ENCODE measurements at regions not wholly inside any gene's neighbourhood (a gene's known extent, or its start where the extent isn't known, plus 50 kb on each side); places are given as distances from the start of the nearest gene placed in this dataset.
A peak's percentile ranks its signal among the peaks of the same experiment; 100 is the strongest.

DNA sequence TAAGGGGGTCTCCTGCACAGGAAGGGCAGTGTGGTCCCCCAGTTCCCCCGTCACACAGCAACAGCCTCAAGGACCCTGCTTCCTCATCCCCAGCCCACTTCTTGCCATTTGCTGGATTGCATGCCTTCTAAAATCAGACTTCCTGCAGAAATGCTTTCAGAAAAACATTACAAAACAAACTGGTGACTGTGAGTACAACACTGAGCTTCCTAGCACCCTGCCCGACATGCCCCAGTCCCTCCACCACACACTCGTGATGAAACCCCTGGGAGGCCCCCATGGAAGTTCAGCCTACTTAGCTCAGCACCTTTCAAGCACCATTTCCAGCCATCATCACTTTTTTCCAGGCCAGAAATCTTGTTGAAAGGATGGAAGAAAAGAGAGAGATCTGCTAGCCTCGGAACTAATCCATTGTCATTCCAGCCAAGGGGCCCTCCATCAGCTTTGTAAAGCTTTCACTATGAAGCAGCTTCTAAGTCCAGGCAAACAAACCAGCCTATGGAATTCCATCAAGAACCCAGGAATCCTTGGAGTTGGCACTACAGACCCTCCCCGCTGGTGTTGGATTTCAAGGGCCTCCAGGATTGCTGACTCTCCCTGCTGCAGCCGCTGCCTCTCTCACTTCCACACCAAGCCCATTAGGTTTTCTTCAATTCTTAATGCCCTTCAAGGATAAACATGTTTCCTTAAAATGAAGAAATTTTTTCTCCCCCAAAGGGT is 114.6 kb downstream of the C5orf15 start:
- Mint-ChIP-seq H3K4me1 (peaks cover 9% of the 10 kb centered on the region), H3K27ac (no peak overlapping the region), H3K4me3 (no peak overlapping the region), H3K9me3 (no peaks in the 10 kb centered on the region), H3K36me3 (ENCODE audit: low read depth) (no peaks in the 10 kb centered on the region), H3K27me3 (peaks cover 2% of the 10 kb centered on the region)
- DNase-seq (no peak), ATAC-seq (no peak)

DNA sequence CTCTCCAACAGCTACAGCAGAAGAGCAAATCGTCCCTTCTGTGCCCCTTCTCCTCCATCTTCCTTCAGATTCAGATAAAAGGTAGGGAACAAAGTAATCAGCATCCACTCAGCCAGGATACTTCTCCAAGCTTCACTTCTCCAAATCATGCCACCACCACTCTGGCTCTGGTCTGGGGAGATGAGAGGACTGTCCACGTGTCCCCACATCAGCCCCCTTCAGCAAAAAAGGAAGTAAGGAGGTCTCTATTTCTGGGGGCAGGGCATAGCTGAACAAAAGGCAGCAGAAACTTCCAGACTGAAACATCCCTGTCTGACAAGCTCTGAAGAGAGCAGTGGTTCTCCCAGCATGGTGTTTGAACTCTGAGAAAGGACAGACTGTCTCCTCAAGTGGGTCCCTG is 116.9 kb downstream of the C5orf15 start:
- no peak for DNase-seq
- Mint-ChIP-seq H3K9me3 (no peaks in the 10 kb centered on the region), H3K36me3 (ENCODE audit: low read depth) (no peaks in the 10 kb centered on the region), H3K4me1 (peaks cover 24% of the 10 kb centered on the region), H3K27ac (no peak overlapping the region), H3K4me3 (no peak overlapping the region), H3K27me3 (peaks cover 4% of the 10 kb centered on the region)
- no peak for ATAC-seq

- no peaks in the 10 kb centered on the region for H3K36me3 Mint-ChIP-seq (ENCODE audit: low read depth)
- peaks cover 4% of the 10 kb centered on the region for H3K27me3 Mint-ChIP-seq
- no peaks in the 10 kb centered on the region for H3K9me3 Mint-ChIP-seq
- ATAC-seq, result no peak
- DNase-seq, result no peak
- H3K4me1 Mint-ChIP-seq, result peaks cover 24% of the 10 kb centered on the region
- H3K4me3 Mint-ChIP-seq, result no peak overlapping the region
- H3K27ac Mint-ChIP-seq, result no peak overlapping the region
These were observed 117.6 kb downstream of the C5orf15 start for GRCh38 chr5:133850811-133851210.

DNA sequence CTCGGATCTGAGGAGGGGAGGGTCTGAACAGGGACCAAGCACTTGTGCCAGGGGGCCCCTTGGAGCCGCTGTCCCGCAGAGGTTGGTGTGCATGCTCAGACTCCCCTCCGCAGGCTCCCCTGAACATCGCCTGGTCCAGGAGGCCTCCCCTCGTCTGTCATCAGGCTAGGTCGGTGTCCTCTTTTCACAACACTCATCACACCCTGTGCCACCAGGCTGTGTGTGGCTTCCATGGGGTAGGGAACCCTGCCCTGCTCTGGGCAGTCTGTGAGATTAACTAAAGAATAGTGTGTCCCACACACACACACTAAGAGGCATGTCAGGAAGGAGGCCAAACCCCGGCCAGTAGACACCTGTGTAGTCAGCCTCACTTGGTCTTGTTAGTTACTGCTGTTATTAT is 119.3 kb downstream of the C5orf15 start:
- no peak for DNase-seq
- Mint-ChIP-seq H3K27ac (no peak overlapping the region), H3K36me3 (ENCODE audit: low read depth) (no peaks in the 10 kb centered on the region), H3K4me3 (no peak overlapping the region), H3K27me3 (peaks cover 4% of the 10 kb centered on the region), H3K9me3 (no peaks in the 10 kb centered on the region), H3K4me1 (peaks cover 24% of the 10 kb centered on the region)
- no peak for ATAC-seq

DNA sequence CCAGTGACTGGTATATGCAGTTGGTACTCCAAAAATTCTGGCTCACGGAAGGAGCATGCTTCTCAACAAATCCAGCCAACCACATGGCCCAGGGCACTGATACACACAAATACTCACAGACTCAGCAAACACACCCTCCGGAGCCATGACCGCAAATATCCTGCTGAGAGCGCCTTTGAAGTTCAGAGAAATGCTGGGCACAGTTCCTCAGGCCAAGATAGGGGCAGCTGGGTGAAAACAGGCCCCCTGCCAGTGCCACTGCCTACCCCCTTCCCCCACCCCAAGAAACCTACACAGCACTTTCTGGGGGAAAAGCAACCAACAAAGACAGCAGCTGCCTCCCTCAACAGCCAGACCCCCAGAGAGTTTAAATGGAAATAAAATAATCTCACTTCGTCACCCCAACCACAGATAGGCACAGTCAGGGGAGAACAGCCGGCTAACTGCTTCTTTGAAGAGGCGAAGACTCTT is 120.0 kb downstream of the C5orf15 start:
- Mint-ChIP-seq H3K9me3 (no peaks in the 10 kb centered on the region), H3K27ac (peak overlapping the region; percentile 35), H3K36me3 (ENCODE audit: low read depth) (no peaks in the 10 kb centered on the region), H3K4me3 (no peak overlapping the region), H3K4me1 (peaks cover 24% of the 10 kb centered on the region), H3K27me3 (peaks cover 4% of the 10 kb centered on the region)
- peak; percentile 56 for ATAC-seq
- no peak for DNase-seq

DNA sequence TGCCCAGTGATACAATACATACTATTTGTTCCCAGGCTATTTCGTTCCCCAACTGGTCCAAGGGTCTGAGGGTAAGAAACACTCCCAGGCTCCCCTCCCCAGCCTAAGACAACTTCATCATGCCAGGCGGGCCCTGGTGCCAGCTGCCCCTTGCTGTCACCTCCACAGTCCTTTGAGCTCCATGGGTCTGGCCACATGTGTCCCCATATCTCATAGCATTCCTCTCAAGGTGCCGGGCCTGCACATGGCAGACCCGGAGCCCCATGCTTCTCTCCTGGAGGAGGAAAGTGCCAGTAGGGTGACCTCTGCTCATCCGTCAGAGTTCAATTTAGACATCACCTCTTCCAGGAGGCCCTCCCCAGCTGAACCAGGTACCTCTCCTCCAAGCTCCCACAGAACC is 120.5 kb downstream of the C5orf15 start:
- Mint-ChIP-seq H3K9me3 (no peaks in the 10 kb centered on the region), H3K36me3 (ENCODE audit: low read depth) (no peaks in the 10 kb centered on the region), H3K27ac (peak overlapping the region; percentile 35), H3K4me1 (peaks cover 24% of the 10 kb centered on the region), H3K27me3 (peaks cover 4% of the 10 kb centered on the region), H3K4me3 (no peak overlapping the region)
- no peak for DNase-seq
- ATAC-seq, result no peak

DNA sequence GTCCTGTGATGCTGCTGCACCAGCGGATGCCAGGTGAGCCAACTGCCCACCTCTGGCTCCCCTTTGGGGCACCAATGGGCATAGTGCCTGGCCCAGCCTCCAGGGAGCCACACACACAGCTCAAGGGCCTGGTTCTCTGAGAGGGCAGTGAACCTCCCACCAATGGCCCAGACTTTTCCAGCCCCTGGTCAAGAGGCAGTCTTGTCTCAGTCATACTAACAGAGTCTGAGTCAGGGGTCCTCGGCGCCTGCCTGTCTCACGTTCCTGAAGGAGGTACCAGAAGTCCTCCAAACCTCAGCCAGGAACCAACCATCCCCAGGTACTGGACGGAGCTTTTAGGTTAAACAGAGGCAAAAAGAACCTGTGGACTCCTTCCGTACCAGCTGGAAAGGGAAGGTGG is 121.1 kb downstream of the C5orf15 start:
- Mint-ChIP-seq H3K4me1 (peaks cover 21% of the 10 kb centered on the region), H3K27me3 (peaks cover 3% of the 10 kb centered on the region), H3K9me3 (no peaks in the 10 kb centered on the region), H3K27ac (no peak overlapping the region), H3K4me3 (no peak overlapping the region), H3K36me3 (ENCODE audit: low read depth) (no peaks in the 10 kb centered on the region)
- no peak for ATAC-seq
- DNase-seq, result no peak

DNA sequence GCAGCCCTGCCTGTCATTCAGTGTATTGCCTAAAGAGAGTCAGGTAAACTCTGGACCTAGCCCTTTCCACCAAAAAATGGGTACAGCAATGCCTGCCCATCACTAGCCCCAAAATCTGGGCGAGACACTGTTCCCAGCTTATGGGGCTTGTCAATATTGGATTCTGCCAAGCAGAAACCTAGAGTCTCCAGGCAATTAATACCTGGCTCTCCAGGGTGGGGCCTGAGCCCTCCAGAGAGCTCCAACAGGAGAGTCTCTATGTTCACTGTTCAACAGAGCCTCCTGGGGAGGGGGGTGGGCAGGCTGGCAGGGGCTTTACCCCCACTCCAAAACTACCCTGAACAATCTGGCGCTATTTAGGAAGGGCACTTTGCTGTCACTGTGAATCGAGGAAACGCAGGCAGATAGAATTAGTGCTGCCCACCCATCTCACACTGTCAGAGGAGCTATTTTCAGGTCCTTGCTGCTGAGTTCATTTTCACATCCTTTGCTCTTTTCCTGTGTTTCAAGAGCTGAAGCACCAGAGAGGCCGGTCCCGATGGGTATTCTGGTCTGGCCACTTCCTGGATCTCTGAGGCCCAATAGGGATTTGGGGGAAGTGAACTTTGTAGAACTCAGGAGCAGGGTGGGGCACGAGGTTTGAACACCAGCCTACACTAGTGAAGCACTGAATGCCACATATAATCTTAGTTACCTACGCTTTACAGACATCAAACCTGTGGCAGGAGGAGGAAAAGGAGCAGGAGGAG is 121.8 kb downstream of the C5orf15 start:
- H3K9me3 Mint-ChIP-seq, result no peaks in the 10 kb centered on the region
- ATAC-seq (no peak), DNase-seq (no peak)
- no peaks in the 10 kb centered on the region for H3K36me3 Mint-ChIP-seq (ENCODE audit: low read depth)
- no peak overlapping the region for H3K27ac Mint-ChIP-seq
- peaks cover 20% of the 10 kb centered on the region for H3K4me1 Mint-ChIP-seq
- H3K4me3 Mint-ChIP-seq, result no peak overlapping the region
- H3K27me3 Mint-ChIP-seq, result peaks cover 2% of the 10 kb centered on the region

DNA sequence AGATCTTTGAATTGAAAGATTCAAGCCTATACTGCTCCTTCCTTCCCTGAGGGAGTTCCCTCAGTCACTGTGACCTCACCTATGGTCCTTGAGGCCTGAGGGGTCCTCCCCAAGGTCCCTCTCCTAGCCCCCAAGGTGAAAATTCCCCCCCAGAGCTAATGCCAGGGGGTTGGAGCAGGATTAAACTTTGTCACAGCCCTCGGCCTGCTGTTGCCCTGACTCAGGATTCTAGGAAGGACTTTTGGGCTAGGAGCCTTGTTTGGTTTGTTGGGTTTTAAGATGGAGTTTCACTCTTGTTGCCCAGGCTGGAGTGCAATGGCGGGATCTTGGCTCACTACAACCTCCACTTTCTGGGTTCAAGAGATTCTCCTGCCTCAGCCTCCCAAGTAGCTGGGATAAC is 123.2 kb downstream of the C5orf15 start:
- Mint-ChIP-seq H3K27ac (no peak overlapping the region), H3K27me3 (peaks cover 2% of the 10 kb centered on the region), H3K4me3 (no peak overlapping the region), H3K36me3 (ENCODE audit: low read depth) (no peaks in the 10 kb centered on the region), H3K9me3 (no peaks in the 10 kb centered on the region), H3K4me1 (peaks cover 20% of the 10 kb centered on the region)
- ATAC-seq, result no peak
- DNase-seq, result no peak

- H3K27me3 Mint-ChIP-seq, result peaks cover 2% of the 10 kb centered on the region
- peaks cover 20% of the 10 kb centered on the region for H3K4me1 Mint-ChIP-seq
- no peaks in the 10 kb centered on the region for H3K36me3 Mint-ChIP-seq (ENCODE audit: low read depth)
- ATAC-seq (no peak), DNase-seq (no peak)
- no peak overlapping the region for H3K4me3 Mint-ChIP-seq
- no peaks in the 10 kb centered on the region for H3K9me3 Mint-ChIP-seq
- H3K27ac Mint-ChIP-seq, result no peak overlapping the region
These were observed 123.6 kb downstream of the C5orf15 start for GRCh38 chr5:133844836-133845235.

DNA sequence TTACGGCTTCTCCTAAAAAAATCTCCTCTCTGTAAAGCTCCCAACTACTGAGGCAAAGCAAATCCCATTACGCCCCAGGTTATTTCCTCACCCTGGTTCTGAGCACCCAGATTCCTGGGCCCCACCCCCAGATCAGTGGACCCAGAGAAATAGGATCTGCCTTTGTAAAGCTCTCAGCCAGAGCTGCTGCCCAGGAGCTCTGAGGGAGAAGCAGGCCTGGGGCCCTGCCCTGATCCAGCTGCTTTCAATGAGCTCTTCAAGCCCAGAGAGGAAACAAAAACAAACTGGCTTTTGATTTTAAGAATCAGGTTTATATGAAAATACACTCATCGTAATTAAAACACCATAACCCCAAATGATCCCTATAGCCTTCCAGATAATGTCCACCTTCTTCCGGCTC is 124.5 kb downstream of the C5orf15 start:
- Mint-ChIP-seq H3K27me3 (peaks cover 2% of the 10 kb centered on the region), H3K4me3 (no peak overlapping the region), H3K9me3 (no peaks in the 10 kb centered on the region), H3K4me1 (peaks cover 15% of the 10 kb centered on the region), H3K36me3 (ENCODE audit: low read depth) (no peaks in the 10 kb centered on the region), H3K27ac (no peak overlapping the region)
- DNase-seq (no peak), ATAC-seq (no peak)

- no peak overlapping the region for H3K27ac Mint-ChIP-seq
- H3K4me1 Mint-ChIP-seq, result peaks cover 8% of the 10 kb centered on the region
- ATAC-seq (no peak), DNase-seq (no peak)
- H3K36me3 Mint-ChIP-seq (ENCODE audit: low read depth), result no peaks in the 10 kb centered on the region
- H3K9me3 Mint-ChIP-seq, result no peaks in the 10 kb centered on the region
- H3K4me3 Mint-ChIP-seq, result no peak overlapping the region
- H3K27me3 Mint-ChIP-seq, result no peaks in the 10 kb centered on the region
These were observed 125.4 kb downstream of the C5orf15 start for GRCh38 chr5:133842846-133843611.

DNA sequence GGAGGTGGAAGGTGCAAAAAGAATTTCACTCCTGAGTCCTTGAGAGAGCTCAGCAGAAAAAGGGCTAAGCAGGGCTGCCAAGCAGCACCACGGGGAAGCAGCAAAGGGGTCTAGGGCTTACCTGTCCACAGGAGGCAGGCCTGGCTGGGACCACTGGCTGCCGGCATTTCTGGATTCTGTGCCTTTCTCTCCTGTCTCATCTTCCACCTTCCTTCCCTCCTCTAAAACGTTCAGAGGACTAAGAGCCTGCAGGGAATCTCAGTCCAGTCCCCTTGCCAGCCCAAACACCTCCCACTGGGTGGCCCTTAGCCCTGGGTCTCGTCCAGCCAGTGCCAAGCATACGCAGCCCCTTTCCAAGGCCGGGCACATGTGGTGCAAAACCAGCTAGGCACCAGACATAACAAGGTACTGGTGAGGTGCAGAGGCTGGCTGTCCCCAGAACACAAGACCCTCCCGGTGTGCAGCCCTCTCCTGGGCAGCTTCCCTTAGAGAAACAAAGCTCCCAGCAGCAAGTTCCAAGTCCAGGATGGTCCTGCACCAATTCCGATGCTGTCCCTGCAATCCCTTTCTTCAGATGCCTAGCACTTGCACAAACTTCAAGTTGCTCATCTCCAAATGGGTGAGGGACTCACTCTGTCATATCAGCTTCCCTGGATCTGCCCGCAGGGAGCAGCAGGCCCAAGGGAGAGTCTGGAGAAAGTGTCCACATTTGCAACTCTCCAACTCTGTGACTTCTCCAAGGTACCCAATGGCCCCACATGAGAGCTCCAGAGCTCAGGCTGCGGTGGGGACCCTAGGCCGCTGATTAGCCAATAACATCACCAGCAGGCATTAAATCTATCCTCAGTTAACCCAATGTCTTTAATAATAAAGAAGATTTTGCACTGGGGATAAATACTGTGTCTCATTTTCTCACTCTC is 126.3 kb downstream of the C5orf15 start:
- no peaks in the 10 kb centered on the region for H3K27me3 Mint-ChIP-seq
- H3K27ac Mint-ChIP-seq, result no peak overlapping the region
- peaks cover 5% of the 10 kb centered on the region for H3K4me1 Mint-ChIP-seq
- H3K4me3 Mint-ChIP-seq, result no peak overlapping the region
- DNase-seq, result no peak
- no peaks in the 10 kb centered on the region for H3K9me3 Mint-ChIP-seq
- no peak for ATAC-seq
- H3K36me3 Mint-ChIP-seq (ENCODE audit: low read depth), result no peaks in the 10 kb centered on the region

GRCh38 chr5:133840168-133840567 is 128.3 kb downstream of the C5orf15 start:
- H3K4me1 Mint-ChIP-seq, result no peaks in the 10 kb centered on the region

More at GRCh38 chr5:133840168-133840567, 128.3 kb downstream of the C5orf15 start:
- no peak overlapping the region for H3K4me3 Mint-ChIP-seq
- H3K36me3 Mint-ChIP-seq (ENCODE audit: low read depth), result no peaks in the 10 kb centered on the region
- H3K27ac Mint-ChIP-seq, result no peak overlapping the region
- no peaks in the 10 kb centered on the region for H3K27me3 Mint-ChIP-seq
- no peak for DNase-seq
- no peak for ATAC-seq
- peaks cover 11% of the 10 kb centered on the region for H3K9me3 Mint-ChIP-seq

All from activated naive CD8-positive, alpha-beta T cell treated with anti-CD3 and anti-CD28 coated beads, Interleukin-2, amount 50 U/mL, for 24 hours (primary cell).